Erythroblast (primary cell): ENCODE measurements at regions not wholly inside any gene's neighbourhood (a gene's known extent, or its start where the extent isn't known, plus 50 kb on each side); places are given as distances from the start of the nearest gene placed in this dataset.

ENCODE experiments used
- GATA1 ChIP-seq: IDR thresholded peaks from 2 replicates; pipeline ENCODE4 v1.6.1; 2011; ENCODE audit warnings: low read depth, mild to moderate bottlenecking, control low read depth, low read length, moderate library complexity
- POLR2A ChIP-seq: IDR thresholded peaks from 2 replicates; pipeline ENCODE4 v1.6.1; 2011; ENCODE audit warnings: mild to moderate bottlenecking, low read length

GRCh38 chr5:83000922-83001321 is 76.3 kb downstream of the TMEM167A start:
- no peak for TF ChIP-seq POLR2A
- no peak for TF ChIP-seq GATA1
